Stimulated activated CD4-positive, alpha-beta T cell treated with anti-CD3 and anti-CD28 coated beads, Interleukin-2, amount 100 ng/mL, for 4 hours (primary cell): ENCODE measurements at regions not wholly inside any gene's neighbourhood (a gene's known extent, or its start where the extent isn't known, plus 50 kb on each side); places are given as distances from the start of the nearest gene placed in this dataset.
"Not testable (repeated sequence)": the region's sequence is repeated elsewhere in the genome, so short reads cannot be mapped to it uniquely, and the experiment has no call there.

Experiments
- DNase-seq: peaks from one replicate; pipeline ENCODE4 v3.0.0-alpha.2; 2020; ENCODE audit warnings: low read depth

DNA sequence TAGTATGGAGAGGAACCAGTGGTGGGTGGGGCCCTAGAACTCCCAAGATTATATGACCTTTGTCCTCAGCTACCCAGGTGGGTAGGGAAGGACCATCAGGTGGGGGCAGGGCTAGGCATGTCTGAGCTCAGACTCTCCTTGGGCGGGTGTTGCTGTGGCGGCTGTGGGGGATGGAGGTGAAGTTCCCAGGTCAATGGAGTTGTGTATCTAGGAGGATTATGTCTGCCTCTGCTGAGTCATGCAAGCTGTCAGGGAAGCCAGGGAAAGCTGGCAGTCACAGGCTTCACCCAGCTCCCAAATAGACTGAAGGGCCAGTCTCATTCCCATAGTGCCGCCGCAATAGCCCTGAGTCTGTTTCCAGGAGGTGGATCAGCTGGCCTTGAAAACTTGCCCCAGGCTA is 139.7 kb upstream of the CFAP20DC start:
- DNase-seq, result no peak

DNA sequence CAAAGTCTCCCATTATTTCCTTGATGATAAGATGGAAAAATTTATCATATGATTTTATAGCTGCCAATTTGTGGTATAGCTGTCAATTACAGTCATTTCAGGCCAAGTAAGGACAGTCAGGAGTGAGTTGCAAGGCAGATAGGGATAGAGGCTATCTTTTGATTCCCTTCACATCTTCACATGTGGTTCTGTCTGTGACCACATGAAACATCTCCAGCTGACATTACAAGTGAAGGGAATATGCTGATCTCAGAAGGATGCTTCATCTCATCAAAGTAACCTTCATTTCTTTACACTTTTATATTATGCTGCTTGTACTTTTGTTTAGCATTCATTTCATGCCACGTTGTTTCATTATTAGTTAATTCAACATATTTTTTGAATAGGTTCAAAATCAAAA is 136.9 kb upstream of the CFAP20DC start:
- no peak for DNase-seq

DNA sequence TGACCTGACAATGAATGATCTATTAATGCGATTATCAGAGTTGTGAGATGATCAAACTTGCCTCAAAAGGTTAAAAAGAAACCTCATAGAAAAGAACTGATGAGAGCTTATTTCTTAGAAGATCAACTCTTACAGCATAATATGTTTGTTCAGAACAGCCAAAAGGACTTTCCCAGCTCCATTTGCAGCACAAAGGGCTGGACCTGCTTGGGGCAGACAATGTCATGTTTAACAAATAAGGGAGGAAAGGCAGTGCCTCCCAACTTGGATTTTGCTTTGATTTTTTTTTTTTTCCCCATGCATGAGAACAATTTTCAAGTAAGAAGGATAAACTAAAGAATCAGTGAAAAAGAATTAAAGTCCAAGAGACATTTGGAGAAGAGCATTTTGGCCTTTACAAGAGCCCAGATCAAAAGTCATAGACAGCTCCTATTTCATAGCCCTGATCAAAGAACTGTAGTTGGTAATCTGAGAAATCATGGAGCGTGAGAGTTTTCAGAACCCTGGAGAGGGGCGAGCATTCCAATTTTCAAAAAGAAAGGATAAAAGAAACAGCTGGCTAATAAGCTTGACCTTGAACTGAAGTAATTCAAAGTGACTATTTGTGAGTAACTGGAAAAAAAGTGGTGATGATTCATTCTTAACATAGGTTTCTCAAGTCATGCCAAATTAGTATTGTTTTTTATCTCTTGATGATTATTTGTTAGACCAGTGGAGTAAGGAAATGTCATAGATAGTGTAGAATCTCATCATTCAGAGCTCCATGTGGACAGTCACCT is 136.0 kb upstream of the CFAP20DC start:
- no peak for DNase-seq

DNA sequence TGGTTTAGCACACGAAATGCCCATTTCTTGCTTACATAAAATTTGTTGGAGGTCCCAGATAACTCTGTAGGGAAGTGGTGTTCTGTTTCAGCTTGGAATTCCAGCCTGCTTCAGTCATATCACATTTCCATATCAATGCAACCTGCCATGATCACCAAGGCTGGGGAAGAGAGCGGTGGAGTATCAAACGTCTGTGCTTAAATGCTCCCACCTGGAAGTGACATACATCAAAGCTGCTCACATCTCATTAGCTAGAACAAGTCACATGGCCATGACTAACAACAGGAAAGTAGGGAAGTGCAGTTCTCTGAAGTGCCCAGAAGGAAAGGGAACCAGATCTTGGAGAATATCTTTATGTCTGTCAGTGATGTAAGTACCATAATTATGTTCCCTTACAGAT is 130.2 kb upstream of the CFAP20DC start:
- no peak for DNase-seq

DNA sequence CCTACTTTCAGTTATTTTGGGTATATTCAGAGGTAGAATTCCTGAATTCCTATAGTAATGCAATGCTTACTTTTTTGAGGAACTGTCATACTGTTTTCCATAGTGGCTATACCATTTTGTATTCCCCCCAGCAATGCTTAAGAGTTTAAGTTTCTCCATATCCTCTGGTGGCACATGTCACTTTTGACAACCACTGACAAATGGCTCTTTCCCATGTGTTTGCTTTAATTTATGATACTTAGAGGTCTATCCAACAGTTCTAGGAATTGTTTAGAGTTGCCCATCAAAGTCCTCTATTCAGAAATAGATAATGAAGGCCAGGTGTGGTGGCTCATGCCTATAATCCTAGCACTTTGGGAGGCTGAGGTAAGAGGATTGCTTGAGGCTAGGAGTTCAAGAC is 128.9 kb upstream of the CFAP20DC start:
- no peak for DNase-seq

DNA sequence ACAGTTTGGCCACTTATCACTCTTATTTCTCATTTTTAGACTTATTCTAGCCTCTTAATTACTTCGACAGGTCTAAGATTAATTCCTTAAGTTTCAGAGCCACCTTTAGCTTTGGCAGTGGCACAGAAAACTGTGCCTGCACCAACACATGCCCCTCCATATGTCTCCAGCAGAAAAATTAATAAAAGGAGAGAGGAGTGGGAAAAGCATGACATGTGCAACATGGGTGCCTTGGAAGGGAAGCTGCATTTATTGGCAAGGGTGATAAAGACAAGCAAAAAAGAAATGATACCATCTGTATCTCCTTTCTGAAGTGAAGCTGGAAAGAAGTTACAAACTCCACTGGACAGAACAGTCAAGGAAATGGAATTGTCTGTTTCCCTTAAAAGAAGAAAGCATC is 121.7 kb upstream of the CFAP20DC start:
- DNase-seq, result no peak

DNA sequence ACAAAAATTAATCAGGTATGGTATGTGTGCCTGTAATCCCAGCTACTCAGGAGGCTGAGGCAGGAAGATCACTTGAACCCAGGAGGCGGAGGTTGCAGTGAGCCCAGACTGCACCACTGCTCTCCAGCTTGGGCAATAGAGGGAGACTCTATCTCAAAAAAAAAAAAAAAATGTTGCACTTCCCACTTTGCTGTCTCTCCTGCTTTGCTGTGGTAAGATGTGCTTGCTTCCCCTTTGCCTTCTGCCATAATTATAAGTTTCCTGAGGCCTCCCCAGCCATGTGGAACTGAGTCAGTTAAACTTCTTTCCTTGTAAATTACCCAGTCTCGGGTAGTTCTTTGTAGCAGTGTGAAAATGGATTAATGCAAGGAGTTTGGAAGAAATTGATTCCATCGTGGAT is 120.3 kb upstream of the CFAP20DC start:
- DNase-seq, result not testable (repeated sequence)

DNA sequence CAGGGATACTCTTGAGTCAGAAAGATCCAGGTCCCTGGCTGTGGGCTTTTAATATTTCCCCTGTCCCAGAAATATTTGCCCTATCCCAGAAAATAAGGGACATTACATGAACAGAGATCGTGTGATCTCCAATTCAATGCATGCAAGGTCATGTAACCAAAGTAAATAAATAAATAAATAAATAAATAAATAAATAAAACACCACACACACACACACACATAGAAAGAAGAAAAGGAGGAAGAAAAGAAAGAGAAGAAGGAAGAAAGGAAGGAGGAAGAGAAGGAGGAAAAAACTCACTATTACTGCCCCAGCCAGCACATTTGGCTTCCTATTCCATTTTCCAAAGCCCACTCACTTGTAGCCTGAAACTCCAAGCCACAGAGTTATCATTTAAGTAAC is 117.9 kb upstream of the CFAP20DC start:
- no peak for DNase-seq

DNA sequence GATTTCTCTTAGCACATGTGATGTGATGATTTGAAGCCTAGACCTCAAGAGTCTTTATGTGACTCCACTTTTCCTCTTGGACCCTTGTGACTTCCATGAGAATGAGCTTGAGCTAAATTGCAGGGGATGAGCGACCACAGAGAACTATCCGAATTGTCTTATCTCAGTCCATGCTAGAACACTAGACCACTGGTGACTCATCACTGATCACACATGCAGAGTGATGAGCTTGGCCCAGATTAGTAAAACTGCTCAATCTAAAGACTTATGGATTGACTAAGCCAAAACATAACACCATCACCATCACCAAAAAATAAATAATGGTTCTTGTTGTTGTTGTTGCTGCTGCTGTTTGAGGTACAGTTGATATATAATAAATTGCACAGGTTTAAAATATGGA is 114.1 kb upstream of the CFAP20DC start:
- no peak for DNase-seq

DNA sequence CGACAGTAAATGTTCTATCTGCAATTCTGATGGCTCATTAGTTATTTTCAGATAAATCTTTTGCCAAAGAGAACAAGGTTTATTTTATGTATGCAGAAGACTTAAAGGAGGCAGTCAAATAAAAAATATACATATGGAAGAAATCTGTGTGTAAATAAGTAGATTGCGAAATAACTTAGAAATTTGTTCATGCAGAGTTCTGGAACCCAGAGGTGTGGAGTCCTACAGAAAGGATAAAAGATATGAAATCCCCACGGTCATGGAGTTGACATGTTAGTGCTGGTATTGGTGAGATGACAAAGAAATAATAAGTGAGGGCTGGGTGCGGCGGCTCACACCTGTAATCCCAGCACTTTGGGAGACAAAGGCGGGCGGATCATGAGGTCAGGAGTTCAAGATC is 111.2 kb upstream of the CFAP20DC start:
- no peak for DNase-seq

DNA sequence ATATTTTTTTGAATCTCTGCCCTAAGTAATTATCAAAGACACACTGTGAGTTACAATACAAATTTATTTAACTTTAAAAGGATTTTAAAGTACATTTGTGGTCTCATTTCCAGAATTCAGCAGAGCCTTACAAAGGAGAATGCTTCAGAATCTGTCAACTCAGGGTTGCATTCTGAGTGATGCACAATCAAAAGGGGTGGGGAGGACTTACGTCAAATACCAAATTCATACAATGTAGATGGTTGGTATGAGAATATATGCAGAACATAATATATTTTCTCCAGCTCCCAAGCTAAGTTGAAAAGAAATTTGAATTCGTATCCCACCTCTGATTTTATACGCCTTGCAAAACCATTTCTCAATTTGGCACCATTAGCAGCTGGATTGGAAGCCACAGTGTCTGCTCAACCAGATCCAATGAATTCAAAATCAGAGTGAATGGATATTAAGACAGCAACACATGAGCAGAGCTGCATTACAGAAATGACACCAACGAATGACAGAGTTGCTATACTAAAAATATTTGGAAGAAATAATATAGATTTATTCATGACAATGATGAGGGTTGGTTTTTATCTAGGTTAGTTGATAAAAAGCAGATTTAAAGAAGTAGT is 110.4 kb upstream of the CFAP20DC start:
- no peak for DNase-seq

DNA sequence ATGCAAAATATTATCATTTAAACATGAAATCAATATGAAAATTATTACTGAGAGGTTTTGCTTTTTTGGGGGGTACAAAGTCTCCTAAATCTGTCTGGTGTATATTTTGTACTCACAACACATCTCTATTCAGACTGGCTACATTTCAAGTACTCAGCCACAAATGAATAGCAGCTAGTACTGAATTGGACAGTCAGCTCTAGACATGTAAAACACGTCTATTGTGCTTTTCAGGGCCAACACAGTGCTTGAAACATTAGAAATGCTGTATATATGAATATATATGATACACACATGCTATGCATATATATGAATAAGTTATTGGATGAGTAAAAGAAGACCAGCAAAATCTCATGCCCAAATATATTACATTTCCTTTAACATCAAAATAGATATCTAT is 103.8 kb upstream of the CFAP20DC start:
- DNase-seq, result no peak

DNA sequence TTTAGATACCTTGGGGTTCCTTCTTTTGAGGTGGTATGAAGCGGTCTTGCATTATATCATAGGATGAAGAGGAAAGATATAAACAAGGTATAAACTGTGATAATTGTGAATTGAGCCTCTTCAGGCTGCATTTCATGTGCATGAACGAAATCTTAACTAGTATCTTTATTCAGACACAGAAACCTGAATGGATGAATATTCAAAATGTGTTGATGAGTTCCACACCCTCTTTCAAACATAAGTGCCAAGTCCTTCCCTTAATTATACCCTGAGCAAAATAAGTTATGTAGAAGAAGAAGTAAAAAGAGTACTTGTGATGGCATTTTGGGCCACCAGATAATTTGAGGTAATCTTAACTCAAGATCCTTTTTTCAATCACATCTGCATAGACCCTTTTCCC is 103.1 kb upstream of the CFAP20DC start:
- no peak for DNase-seq

DNA sequence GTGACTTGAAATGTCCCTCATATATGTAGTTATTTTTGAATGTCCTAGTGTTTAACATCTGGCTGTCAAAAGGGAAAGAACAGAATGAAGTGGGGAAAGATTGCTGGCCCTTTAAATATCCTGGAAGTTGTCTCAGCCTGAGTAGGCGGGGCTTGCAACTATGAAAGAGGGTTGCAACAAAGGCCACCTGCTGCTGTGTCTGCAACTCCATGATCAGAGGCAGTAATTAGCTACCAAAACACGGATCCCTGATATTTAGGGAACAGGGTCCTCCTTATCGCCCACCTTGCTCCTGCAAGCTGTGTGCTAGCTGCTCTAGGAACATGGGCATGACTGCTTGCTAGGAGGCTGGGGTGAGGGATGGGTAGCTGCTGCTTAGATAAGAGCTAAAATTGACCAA is 100.2 kb upstream of the CFAP20DC start:
- DNase-seq, result no peak

DNA sequence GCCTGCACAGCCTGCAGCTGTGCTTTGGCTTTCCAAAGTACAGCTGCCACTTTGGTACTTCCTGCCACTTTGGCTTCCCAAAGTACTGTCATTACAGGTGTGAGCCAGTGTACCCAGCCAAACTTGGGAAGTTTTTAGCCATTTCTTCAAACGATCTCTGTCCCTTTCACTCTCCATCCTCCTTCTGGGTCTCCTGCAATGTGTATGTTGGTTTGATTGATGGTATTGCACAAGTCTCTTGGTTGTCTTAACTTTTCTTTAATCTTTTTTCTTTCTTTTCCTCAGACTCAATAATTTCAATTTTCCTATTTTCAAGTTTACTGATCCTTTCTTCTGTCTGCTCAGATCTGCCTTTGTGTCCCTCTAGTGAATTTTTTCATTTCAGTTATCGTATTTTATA is 99.3 kb upstream of the CFAP20DC start:
- DNase-seq, result no peak

DNA sequence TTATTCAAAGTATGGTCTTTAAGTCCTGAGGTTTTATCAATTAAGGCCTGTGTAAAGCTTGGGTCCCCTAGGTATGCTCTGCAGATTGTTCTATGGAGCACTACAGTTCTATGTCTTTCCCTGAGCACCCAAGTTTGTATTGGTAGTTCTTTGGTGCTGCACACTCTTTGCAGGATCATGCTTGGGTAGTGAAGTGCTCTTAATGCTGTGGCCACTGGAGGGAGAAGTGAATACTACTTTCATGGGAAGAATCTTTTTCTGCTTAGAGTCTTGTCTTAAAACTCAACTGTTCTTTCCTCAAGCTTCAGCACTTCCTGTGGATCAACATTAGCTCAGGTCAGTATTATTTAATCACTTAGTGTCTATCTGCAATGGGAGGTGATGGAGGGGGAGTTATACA is 93.6 kb upstream of the CFAP20DC start:
- DNase-seq, result no peak

DNA sequence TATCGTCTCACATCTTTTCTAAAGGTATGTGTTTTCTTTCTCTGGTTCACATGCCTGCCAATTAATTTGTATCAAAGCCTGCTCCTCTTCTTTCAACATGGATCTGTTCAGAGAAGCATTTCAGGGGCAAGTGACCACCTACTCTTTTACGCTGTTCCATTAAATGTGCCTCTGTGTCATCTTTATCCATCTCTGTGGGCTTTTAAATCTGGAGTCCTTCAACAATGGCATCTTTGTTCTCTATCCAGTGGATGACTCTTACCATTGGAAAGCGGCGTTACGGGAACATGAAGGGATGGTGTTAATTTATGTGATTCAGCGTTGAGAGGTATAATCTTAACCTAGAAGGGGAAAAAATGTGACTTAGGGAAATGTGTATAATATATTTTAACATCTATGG is 92.7 kb upstream of the CFAP20DC start:
- no peak for DNase-seq

DNA sequence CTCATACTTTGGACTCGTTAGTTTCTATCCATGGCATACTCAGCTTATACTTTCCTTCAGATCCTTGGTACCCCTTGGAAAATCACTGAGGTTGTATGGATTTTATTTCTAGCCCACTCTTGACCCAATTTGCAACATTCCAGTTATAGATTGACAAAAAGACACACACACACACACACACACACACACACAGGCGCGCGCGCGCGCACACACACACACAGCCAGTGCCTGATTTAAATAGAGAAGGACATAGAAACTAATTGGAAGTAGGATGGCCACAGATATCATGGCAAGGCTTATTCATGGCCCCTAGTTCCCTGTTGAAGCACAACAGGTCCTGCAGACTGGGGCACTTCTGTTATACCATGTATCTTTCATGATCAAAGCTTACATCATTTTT is 89.1 kb upstream of the CFAP20DC start:
- DNase-seq, result no peak

DNA sequence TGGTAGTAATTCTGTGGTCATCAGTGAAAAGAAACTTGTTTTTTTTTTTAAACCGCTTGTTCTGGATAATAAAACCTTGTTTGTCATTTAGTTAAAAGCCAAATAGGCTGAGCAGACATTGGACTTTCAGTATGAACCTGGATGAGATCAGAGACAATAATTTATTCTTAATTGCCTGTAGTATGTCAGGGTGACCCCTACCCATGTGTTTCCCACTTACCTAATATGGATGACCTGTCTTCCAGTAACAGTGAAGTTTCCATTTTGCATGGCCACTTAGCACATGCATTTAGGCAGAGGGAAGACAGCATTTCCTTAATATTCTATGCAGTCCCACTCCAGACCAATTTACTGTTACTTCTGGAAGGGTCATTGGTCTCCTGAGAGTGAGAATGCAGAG is 87.6 kb upstream of the CFAP20DC start:
- no peak for DNase-seq

DNA sequence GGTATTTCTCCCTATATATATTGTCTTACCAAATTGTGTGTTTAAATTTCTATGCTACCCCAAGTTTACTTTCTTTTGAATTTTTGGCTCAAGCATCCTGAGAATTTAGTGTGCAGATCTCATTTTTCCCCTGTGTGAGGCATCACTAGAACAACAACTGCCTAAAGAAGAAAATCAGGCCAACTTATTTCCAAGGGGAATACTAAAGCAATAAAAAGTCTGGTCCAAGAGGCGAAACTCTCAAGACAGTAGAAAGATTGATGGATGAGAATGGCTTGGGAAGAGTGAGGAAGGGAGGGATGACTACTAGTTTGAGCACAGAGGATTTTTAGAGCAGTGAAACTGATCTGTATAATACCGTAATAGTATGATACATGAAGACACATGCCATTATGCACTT is 86.3 kb upstream of the CFAP20DC start:
- no peak for DNase-seq

DNA sequence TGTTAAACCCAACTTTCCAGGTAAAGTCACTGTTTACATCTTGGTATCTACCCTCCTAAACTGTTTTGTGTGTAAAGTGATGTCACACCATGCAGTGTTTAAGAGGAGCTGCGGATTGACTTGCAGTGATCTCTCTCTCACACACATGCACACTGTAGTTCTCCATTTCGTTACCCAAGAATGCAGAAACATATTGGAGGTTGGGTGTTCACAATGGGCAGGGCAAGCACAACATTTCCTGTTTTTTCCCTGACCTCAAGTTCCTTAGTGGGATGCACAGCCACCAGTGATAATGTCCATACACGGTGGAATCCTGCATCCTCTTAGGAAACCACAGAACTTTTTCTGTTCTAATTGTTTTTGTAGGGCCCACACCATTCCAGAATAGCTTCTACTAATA is 85.3 kb upstream of the CFAP20DC start:
- no peak for DNase-seq

DNA sequence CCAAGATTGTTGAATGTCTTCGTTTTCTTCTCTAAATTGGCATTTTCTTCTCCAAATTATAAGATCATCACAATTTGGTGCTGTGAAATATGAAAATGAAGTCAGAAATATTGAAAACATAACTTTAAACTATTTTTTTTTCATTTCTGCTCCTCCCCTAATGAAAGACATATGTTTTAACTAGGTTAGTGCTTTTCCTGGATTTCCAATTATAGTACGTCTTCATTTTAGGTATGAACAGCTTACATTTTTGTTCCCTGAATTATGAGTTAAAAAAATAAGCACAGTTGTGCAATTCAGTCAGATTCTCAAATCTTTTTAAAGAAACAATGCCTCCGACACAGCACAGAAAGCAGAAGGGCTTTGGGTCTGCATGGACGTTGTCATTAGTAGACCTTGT is 83.5 kb upstream of the CFAP20DC start:
- DNase-seq, result no peak

DNA sequence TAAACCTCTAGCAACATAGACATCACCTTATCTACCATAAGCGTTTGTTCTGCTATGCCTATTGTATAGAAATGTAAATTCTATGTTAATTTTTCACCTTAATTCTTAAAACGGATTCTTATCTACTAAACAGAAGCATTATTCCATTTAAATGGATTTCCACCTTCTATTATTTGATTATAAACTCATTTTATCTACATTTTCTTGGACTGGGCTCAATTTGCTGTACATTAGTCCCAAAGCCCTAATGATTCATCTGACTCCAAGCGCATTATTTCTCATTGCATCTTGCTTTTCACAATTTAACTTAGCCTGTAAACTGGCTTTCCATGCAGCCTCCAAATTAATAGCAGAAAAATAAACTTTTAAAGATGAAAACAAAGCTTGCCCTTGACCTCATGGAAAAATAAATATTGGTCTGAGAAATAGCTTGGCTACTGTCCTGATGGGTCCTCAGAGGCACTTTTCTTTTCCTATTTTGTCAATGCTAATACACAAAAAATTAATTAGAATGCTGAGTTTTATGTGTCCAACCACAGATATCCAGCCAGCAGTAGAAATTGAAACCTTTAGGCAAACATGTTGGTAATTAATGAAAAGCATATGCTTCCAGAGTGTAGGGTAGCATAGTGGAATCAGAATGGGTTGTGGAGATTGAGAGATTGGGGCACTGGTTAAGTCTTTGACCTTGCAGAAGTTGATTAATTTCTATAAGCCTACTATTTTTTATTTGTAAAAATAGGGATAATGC is 81.4 kb upstream of the CFAP20DC start:
- DNase-seq, result no peak
